ENCODE measurements at regions not wholly inside any gene's neighbourhood (a gene's known extent, or its start where the extent isn't known, plus 50 kb on each side); places are given as distances from the start of the nearest gene placed in this dataset.

GRCh38 chr7:19293431-19293830 lies 148.2 kb upstream of the FERD3L start:
- no peak overlapping the region for H3K27ac ChIP-seq (ENCODE audit: low read depth in 2 of 2, low read length in 1 of 2)
- TF ChIP-seq NRF1 (IDR thresholded peaks at IDR 0.05; ENCODE audit: low read depth, low read length) (no peak), ELF1 (IDR thresholded peaks at IDR 0.05) (no peak), MAX (IDR thresholded peaks at IDR 0.05; ENCODE audit: low read depth) (no peak), RAD21 (IDR thresholded peaks at IDR 0.05; ENCODE audit: low read length) (no peak), CHD2 (IDR thresholded peaks at IDR 0.05; ENCODE audit: low read length, partially characterized antibody) (no peak), TAF1 (IDR thresholded peaks at IDR 0.05; ENCODE audit: borderline replicate concordance, low read depth, low read length) (no peak), FOXJ3 (CRISPR knock-in tag; IDR thresholded peaks at IDR 0.05) (no peak), SMC3 (IDR thresholded peaks at IDR 0.05; ENCODE audit: low read depth, low read length) (no peak), MXI1 (IDR thresholded peaks at IDR 0.05; ENCODE audit: low read depth, low read length) (no peak), FOXM1 (IDR thresholded peaks at IDR 0.05; ENCODE audit: low read depth) (no peak), GABPA (IDR thresholded peaks at IDR 0.05; ENCODE audit: low read depth) (no peak), RCOR1 (IDR thresholded peaks at IDR 0.05; ENCODE audit: low read length) (no peak)
- TF ChIP-seq, protein P1, sequence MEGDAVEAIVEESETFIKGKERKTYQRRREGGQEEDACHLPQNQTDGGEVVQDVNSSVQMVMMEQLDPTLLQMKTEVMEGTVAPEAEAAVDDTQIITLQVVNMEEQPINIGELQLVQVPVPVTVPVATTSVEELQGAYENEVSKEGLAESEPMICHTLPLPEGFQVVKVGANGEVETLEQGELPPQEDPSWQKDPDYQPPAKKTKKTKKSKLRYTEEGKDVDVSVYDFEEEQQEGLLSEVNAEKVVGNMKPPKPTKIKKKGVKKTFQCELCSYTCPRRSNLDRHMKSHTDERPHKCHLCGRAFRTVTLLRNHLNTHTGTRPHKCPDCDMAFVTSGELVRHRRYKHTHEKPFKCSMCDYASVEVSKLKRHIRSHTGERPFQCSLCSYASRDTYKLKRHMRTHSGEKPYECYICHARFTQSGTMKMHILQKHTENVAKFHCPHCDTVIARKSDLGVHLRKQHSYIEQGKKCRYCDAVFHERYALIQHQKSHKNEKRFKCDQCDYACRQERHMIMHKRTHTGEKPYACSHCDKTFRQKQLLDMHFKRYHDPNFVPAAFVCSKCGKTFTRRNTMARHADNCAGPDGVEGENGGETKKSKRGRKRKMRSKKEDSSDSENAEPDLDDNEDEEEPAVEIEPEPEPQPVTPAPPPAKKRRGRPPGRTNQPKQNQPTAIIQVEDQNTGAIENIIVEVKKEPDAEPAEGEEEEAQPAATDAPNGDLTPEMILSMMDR (IDR thresholded peaks at IDR 0.05): no peak
- no peak overlapping the region for H3K4me3 ChIP-seq (ENCODE audit: low read depth in 2 of 2, low read length in 1 of 2)
- H3K4me2 ChIP-seq: no peak overlapping the region
- ChIA-PET POLR2A (no interaction called here), CTCF (interaction anchor here (1.2 kb wide), 1 partner anchor 13 kb away, joined by 3 read pairs; no protein-coding TSS in a partner anchor)
- H4K20me1 ChIP-seq (ENCODE audit: insufficient read depth): no peaks in the 10 kb centered on the region
- H3K4me1 ChIP-seq (ENCODE audit: control insufficient read depth in 1 of 2, insufficient read depth in 2 of 2, low read depth in 1 of 2, low read length in 1 of 2): no peaks in the 10 kb centered on the region; a peak in 1 of 4 replicates
- H3K27me3 ChIP-seq (ENCODE audit: insufficient read depth): peaks cover 7% of the 10 kb centered on the region; the same call in 1 of the 2 replicates
- no peaks in the 10 kb centered on the region for H3K9me2 ChIP-seq
- no peaks in the 10 kb centered on the region for H3K79me2 ChIP-seq (ENCODE audit: insufficient read depth)
- H3K9me3 ChIP-seq: no peaks in the 10 kb centered on the region
- H3F3A ChIP-seq (replicated peaks; ENCODE audit: insufficient read depth): no peaks in the 10 kb centered on the region
- H2AFZ ChIP-seq (ENCODE audit: low read depth): no peak overlapping the region
- DNase-seq: no peak
- H3K9ac ChIP-seq: no peak overlapping the region
- 6% methylated on average over 3 of the region's 3 CpGs for WGBS (ENCODE audit: low lambda C conversion rate)
- no peaks in the 10 kb centered on the region for H3K36me3 ChIP-seq (replicated peaks in 1 of 2; ENCODE audit: control insufficient read depth in 1 of 2, insufficient read depth in 2 of 2, low read length in 1 of 2)

- Histone ChIP-seq H3K9me3 (no peaks in the 10 kb centered on the region), H3K4me2 (no peak overlapping the region), H3K4me1 (ENCODE audit: control insufficient read depth in 1 of 2, insufficient read depth in 2 of 2, low read depth in 1 of 2, low read length in 1 of 2) (no peaks in the 10 kb centered on the region; a peak in 1 of 4 replicates), H3K4me3 (ENCODE audit: low read depth in 2 of 2, low read length in 1 of 2) (no peak overlapping the region), H3K27me3 (ENCODE audit: insufficient read depth) (no peaks in the 10 kb centered on the region; the same call in 1 of the 2 replicates), H3K36me3 (replicated peaks in 1 of 2; ENCODE audit: control insufficient read depth in 1 of 2, insufficient read depth in 2 of 2, low read length in 1 of 2) (no peaks in the 10 kb centered on the region), H3K79me2 (ENCODE audit: insufficient read depth) (no peaks in the 10 kb centered on the region), H4K20me1 (ENCODE audit: insufficient read depth) (no peaks in the 10 kb centered on the region), H3K9me2 (0 out of 2 replicates have a peak, but pooled peaks cover 4% of the 10 kb centered on the region), H3K27ac (ENCODE audit: low read depth in 2 of 2, low read length in 1 of 2) (no peak overlapping the region), H2AFZ (ENCODE audit: low read depth) (no peak overlapping the region), H3K9ac (no peak overlapping the region), H3F3A (replicated peaks; ENCODE audit: insufficient read depth) (no peaks in the 10 kb centered on the region)
- CTCF ChIA-PET: no interaction called here
- no peak for DNase-seq
- POLR2A ChIA-PET: no interaction called here
- TF ChIP-seq CHD2 (IDR thresholded peaks at IDR 0.05; ENCODE audit: low read length, partially characterized antibody) (no peak), FOXJ3 (CRISPR knock-in tag; IDR thresholded peaks at IDR 0.05) (no peak), USF1 (IDR thresholded peaks at IDR 0.05; ENCODE audit: borderline replicate concordance, low read depth) (no peak), RXRA (IDR thresholded peaks at IDR 0.05; ENCODE audit: borderline replicate concordance, low read depth) (no peak), TEAD4 (IDR thresholded peaks at IDR 0.05; ENCODE audit: borderline replicate concordance, insufficient read depth) (no peak), MAX (IDR thresholded peaks at IDR 0.05; ENCODE audit: low read depth) (no peak), YY1 (IDR thresholded peaks at IDR 0.05; ENCODE audit: low read depth) (no peak), EZH2phosphoT487 (IDR thresholded peaks at IDR 0.05; ENCODE audit: borderline replicate concordance, low read depth) (no peak), RFX5 (IDR thresholded peaks at IDR 0.05; ENCODE audit: low read length) (no peak), USF2 (IDR thresholded peaks at IDR 0.05; ENCODE audit: borderline replicate concordance, low read depth, low read length) (no peak), MXI1 (IDR thresholded peaks at IDR 0.05; ENCODE audit: low read depth, low read length) (no peak), TCF12 (IDR thresholded peaks at IDR 0.05) (no peak)
- TF ChIP-seq, protein P1 (IDR thresholded peaks at IDR 0.05): no peak
- TF ChIP-seq, protein P2, sequence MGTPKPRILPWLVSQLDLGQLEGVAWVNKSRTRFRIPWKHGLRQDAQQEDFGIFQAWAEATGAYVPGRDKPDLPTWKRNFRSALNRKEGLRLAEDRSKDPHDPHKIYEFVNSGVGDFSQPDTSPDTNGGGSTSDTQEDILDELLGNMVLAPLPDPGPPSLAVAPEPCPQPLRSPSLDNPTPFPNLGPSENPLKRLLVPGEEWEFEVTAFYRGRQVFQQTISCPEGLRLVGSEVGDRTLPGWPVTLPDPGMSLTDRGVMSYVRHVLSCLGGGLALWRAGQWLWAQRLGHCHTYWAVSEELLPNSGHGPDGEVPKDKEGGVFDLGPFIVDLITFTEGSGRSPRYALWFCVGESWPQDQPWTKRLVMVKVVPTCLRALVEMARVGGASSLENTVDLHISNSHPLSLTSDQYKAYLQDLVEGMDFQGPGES (IDR thresholded peaks at IDR 0.05; ENCODE audit: low read depth, low read length): no peak
Observed at GRCh38 chr7:19290968-19291367, 145.7 kb upstream of the FERD3L start.
